ENCODE measurements at regions not wholly inside any gene's neighbourhood (a gene's known extent, or its start where the extent isn't known, plus 50 kb on each side); places are given as distances from the start of the nearest gene placed in this dataset.

DNA sequence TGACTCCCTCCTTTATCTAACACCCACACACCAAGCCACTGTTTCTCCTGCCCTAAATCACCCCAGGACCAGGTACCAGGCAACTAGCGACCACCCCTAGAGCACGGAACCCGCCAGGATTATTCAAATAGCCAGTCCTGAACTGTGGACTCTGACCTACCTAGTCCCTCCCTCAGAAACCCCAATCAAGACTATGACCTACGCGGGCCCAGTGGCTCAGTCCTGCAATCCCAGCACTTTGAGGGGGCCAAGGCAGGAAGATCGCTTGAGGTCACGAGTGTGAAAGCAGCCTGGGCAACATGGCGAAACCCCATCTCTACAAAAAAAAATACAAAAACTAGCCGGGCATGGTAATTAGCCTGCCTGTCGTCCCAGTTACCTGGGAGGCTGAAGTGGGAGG is 232.8 kb upstream of the FOXK1 start:
- TF ChIP-seq EGR1 (IDR thresholded peaks at IDR 0.05) (no peak), ZBTB7A (IDR thresholded peaks at IDR 0.05; ENCODE audit: low read depth) (no peak), CREB1 (IDR thresholded peaks at IDR 0.05; ENCODE audit: low read depth) (no peak), CEBPB (IDR thresholded peaks at IDR 0.05) (no peak), NFIC (IDR thresholded peaks at IDR 0.05) (no peak), FOXM1 (IDR thresholded peaks at IDR 0.05; ENCODE audit: borderline replicate concordance, low read depth) (no peak), TAF1 (IDR thresholded peaks at IDR 0.05; ENCODE audit: low read depth) (no peak), TCF12 (IDR thresholded peaks at IDR 0.05; ENCODE audit: low read depth) (no peak), EP300 (IDR thresholded peaks at IDR 0.05; ENCODE audit: borderline replicate concordance) (no peak), TEAD4 (IDR thresholded peaks at IDR 0.05) (no peak), YY1 (IDR thresholded peaks at IDR 0.05; ENCODE audit: low read depth) (no peak), RAD21 (IDR thresholded peaks at IDR 0.05; ENCODE audit: low read depth) (no peak)
- TF ChIP-seq, protein P1, sequence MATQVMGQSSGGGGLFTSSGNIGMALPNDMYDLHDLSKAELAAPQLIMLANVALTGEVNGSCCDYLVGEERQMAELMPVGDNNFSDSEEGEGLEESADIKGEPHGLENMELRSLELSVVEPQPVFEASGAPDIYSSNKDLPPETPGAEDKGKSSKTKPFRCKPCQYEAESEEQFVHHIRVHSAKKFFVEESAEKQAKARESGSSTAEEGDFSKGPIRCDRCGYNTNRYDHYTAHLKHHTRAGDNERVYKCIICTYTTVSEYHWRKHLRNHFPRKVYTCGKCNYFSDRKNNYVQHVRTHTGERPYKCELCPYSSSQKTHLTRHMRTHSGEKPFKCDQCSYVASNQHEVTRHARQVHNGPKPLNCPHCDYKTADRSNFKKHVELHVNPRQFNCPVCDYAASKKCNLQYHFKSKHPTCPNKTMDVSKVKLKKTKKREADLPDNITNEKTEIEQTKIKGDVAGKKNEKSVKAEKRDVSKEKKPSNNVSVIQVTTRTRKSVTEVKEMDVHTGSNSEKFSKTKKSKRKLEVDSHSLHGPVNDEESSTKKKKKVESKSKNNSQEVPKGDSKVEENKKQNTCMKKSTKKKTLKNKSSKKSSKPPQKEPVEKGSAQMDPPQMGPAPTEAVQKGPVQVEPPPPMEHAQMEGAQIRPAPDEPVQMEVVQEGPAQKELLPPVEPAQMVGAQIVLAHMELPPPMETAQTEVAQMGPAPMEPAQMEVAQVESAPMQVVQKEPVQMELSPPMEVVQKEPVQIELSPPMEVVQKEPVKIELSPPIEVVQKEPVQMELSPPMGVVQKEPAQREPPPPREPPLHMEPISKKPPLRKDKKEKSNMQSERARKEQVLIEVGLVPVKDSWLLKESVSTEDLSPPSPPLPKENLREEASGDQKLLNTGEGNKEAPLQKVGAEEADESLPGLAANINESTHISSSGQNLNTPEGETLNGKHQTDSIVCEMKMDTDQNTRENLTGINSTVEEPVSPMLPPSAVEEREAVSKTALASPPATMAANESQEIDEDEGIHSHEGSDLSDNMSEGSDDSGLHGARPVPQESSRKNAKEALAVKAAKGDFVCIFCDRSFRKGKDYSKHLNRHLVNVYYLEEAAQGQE (IDR thresholded peaks at IDR 0.05; ENCODE audit: low read depth): no peak
- TF ChIP-seq, protein P2, sequence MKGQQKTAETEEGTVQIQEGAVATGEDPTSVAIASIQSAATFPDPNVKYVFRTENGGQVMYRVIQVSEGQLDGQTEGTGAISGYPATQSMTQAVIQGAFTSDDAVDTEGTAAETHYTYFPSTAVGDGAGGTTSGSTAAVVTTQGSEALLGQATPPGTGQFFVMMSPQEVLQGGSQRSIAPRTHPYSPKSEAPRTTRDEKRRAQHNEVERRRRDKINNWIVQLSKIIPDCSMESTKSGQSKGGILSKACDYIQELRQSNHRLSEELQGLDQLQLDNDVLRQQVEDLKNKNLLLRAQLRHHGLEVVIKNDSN (IDR thresholded peaks at IDR 0.05): no peak
- TF ChIP-seq, protein P3, sequence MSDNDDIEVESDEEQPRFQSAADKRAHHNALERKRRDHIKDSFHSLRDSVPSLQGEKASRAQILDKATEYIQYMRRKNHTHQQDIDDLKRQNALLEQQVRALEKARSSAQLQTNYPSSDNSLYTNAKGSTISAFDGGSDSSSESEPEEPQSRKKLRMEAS (IDR thresholded peaks at IDR 0.05): no peak

DNA sequence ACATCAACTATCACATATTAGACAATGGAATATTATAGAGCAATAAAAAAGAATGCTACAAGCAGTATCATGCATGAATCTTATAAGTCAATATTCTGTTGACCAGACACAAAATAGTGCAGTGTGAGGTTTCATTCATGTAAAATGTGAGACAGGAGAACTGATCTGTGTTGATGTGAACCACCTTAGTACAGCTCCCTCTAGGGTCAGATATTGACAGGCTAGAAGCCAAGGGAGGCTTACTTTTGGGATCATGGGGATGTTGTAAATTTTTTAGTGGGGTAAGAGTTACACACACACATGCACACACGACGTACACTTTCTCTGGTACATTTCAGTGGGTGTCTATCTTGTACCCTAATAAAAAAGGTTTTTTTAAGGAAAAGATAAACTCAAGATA is 231.6 kb upstream of the FOXK1 start:
- TF ChIP-seq ZBTB7A (IDR thresholded peaks at IDR 0.05; ENCODE audit: low read depth) (no peak), FOXM1 (IDR thresholded peaks at IDR 0.05; ENCODE audit: borderline replicate concordance, low read depth) (no peak), TCF12 (IDR thresholded peaks at IDR 0.05; ENCODE audit: low read depth) (no peak), RAD21 (IDR thresholded peaks at IDR 0.05; ENCODE audit: low read depth) (no peak), YY1 (IDR thresholded peaks at IDR 0.05; ENCODE audit: low read depth) (no peak), TAF1 (IDR thresholded peaks at IDR 0.05; ENCODE audit: low read depth) (no peak), NFIC (IDR thresholded peaks at IDR 0.05) (no peak), CREB1 (IDR thresholded peaks at IDR 0.05; ENCODE audit: low read depth) (no peak), CEBPB (IDR thresholded peaks at IDR 0.05) (no peak), EGR1 (IDR thresholded peaks at IDR 0.05) (no peak), EP300 (IDR thresholded peaks at IDR 0.05; ENCODE audit: borderline replicate concordance) (no peak), TEAD4 (IDR thresholded peaks at IDR 0.05) (no peak)
- TF ChIP-seq, protein P1 (IDR thresholded peaks at IDR 0.05; ENCODE audit: low read depth): no peak
- TF ChIP-seq, protein P3 (IDR thresholded peaks at IDR 0.05): no peak
- TF ChIP-seq, protein P2 (IDR thresholded peaks at IDR 0.05): no peak

DNA sequence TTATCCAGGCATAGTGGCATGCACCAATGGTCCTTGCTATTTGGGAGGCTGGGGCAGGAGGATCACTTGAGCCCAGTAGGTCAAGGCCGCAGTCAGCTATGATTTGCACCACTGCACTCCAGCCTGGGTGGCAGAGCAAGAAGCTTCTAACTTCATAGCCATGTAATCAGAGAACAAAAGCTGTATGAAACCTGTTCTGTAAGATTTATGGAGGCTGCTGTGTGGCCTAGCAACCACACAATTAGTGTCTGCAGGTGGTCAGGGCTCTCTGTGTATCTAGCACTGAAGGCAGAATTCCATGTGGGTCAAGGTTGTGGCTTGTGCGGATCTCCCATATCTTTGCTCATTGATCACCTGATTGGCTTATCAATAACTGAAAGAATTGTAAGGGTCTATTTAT is 221.5 kb upstream of the FOXK1 start:
- TF ChIP-seq TAF1 (IDR thresholded peaks at IDR 0.05; ENCODE audit: low read depth) (no peak), TEAD4 (IDR thresholded peaks at IDR 0.05) (no peak)
- TF ChIP-seq, protein P2 (IDR thresholded peaks at IDR 0.05): no peak

DNA sequence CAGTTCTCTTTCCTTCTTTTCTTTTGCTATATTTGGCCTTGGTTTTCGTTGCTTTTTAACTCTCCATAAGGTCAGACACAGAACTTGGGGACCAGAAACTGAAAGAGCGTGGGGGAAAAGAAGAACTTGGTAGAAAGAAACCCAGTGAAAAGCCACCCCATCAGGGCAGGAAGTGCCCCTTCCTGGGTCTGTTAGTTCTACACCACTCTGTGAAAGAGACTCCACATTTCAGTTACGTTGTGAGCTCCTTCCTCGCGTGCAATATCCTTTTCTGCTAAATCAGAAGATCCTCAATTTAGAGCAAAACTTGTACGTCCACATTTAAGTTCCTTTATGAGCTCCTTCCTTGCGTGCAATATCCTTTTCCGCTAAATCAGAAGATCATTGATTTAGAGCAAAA is 220.6 kb upstream of the FOXK1 start:
- TF ChIP-seq TEAD4 (IDR thresholded peaks at IDR 0.05) (no peak), NFIC (IDR thresholded peaks at IDR 0.05) (no peak), ZBTB7A (IDR thresholded peaks at IDR 0.05; ENCODE audit: low read depth) (no peak), TAF1 (IDR thresholded peaks at IDR 0.05; ENCODE audit: low read depth) (no peak), CEBPB (IDR thresholded peaks at IDR 0.05) (no peak)
- TF ChIP-seq, protein P3 (IDR thresholded peaks at IDR 0.05): no peak

DNA sequence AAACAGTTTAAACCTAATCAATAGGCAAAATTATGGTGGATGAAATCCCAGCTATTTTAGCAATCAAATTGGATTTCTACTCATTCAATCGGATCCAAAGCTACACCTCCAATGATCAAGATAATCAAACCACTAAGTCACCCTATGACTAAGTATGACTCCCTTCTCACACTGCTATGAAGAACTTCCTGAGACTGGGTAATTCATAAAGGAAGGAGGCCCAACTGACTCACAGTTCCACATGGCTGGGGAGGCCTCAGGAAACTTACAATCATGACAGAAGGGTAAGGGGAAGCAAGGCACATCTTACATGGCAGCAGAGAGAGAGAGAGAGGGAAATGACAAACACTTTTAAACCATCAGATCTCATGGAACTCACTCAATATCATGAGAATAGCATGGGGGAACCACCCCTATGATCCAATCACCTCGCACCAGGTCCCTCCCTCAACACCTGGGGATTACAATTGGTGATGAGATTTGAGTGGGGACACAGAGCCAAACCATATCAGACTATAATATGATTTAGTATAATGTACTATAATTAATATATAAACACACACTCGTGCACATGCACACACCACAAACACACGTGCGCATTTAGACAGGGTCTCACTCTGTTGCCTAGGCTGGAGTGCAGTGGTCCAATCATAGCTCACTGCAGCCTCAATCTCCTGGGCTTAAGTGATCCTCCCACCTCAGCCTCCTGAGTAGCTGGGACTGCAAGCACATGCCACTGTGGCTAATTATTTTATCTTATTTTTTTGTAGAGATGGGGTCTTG is 213.6 kb upstream of the FOXK1 start:
- TF ChIP-seq, protein P2 (IDR thresholded peaks at IDR 0.05): no peak
- TF ChIP-seq EP300 (IDR thresholded peaks at IDR 0.05; ENCODE audit: borderline replicate concordance) (no peak), FOXM1 (IDR thresholded peaks at IDR 0.05; ENCODE audit: borderline replicate concordance, low read depth) (no peak), NFIC (IDR thresholded peaks at IDR 0.05) (no peak), YY1 (IDR thresholded peaks at IDR 0.05; ENCODE audit: low read depth) (no peak), TEAD4 (IDR thresholded peaks at IDR 0.05) (no peak)
- TF ChIP-seq, protein P3 (IDR thresholded peaks at IDR 0.05): no peak
